Activated T-helper 17 cell treated with anti-CD3 and anti-CD28 coated beads, Interleukin-2, amount 50 U/mL, for 72 hours (primary cell): ENCODE measurements at regions not wholly inside any gene's neighbourhood (a gene's known extent, or its start where the extent isn't known, plus 50 kb on each side); places are given as distances from the start of the nearest gene placed in this dataset.

Experiments used
- ATAC-seq: fragments of 150-1000 bp; cut with Tn5 transposase; replicated peaks from 2 replicates; pipeline ENCODE4 v1.10.0; 2021; ENCODE audit warnings: mild to moderate bottlenecking, moderate library complexity
- H3K27ac Mint-ChIP-seq: one replicate; pipeline ENCODE4 v1.8.0; 2022; ENCODE audit warnings: mixed read lengths
- H3K27me3 Mint-ChIP-seq: one replicate; pipeline ENCODE4 v1.8.0; 2022; ENCODE audit warnings: mixed read lengths
- H3K36me3 Mint-ChIP-seq: one replicate; pipeline ENCODE4 v1.8.0; 2022; ENCODE audit warnings: low read depth, mild to moderate bottlenecking, mixed read lengths
- H3K4me1 Mint-ChIP-seq: one replicate; pipeline ENCODE4 v1.8.0; 2022; ENCODE audit warnings: mixed read lengths
- H3K4me3 Mint-ChIP-seq: one replicate; pipeline ENCODE4 v1.8.0; 2022; ENCODE audit warnings: mild to moderate bottlenecking, mixed read lengths
- H3K9me3 Mint-ChIP-seq: one replicate; pipeline ENCODE4 v1.8.0; 2022; ENCODE audit warnings: mixed read lengths

DNA sequence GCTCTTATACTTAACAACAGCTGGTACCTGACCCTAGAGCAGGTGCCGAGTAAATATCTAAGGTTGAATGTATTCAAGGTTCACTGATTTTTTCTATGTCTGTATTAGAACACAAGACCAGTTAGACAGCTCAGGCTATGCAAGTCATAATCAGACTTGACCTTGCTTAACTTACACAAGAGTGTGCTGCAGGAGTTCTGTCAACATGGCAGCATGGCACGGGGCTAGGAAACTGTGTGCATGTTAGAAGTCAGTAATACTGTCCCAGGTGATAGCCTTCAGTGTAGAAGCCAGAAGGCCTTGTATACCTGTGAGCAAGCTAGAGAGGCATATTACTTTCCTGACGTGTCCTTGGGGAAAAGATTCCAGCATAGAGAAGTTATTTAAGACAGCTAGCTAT, 253.1 kb downstream of the FAT3 start:
- Mint-ChIP-seq H3K9me3 (peaks cover 7% of the 10 kb centered on the region), H3K4me1 (peaks cover 3% of the 10 kb centered on the region), H3K27ac (no peak overlapping the region), H3K4me3 (no peak overlapping the region), H3K27me3 (peaks cover 8% of the 10 kb centered on the region), H3K36me3 (no peaks in the 10 kb centered on the region)
- no peak for ATAC-seq

GRCh38 chr11:92480499-92480898, 255.9 kb downstream of the FAT3 start:
- peaks cover 9% of the 10 kb centered on the region for H3K9me3 Mint-ChIP-seq
- peaks cover 4% of the 10 kb centered on the region for H3K4me1 Mint-ChIP-seq
- H3K36me3 Mint-ChIP-seq, result no peaks in the 10 kb centered on the region
- peaks cover 9% of the 10 kb centered on the region for H3K27me3 Mint-ChIP-seq
- no peak overlapping the region for H3K4me3 Mint-ChIP-seq
- ATAC-seq, result no peak
- no peak overlapping the region for H3K27ac Mint-ChIP-seq

DNA sequence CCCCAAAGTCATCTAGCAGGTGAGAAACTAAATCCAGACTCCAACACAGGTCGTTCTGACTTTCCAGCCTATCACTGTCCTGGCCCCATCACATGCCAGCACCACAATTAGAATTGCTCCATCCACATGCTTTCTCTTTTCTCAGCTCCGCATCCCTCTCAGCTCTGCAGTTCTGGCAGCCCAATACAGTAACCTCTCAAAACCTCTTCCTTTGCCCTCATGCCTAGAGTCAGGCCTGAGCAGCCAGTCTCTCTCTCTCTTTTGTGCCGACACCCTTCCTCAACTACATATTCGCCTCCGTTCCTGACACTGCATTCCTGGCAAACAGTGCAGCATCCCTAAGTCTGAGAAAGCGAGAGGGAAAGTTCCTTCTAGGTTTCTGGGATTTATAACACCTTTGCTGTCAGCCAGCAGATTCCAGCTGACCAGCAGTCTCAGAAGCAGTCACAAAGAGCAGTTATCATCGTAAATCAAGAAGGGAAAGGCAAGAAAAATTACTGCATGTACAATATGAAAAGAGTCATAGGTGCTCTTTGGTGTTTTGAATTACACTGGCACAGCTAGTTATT, 258.0 kb downstream of the FAT3 start:
- Mint-ChIP-seq H3K4me1 (peaks cover 4% of the 10 kb centered on the region), H3K27me3 (peaks cover 9% of the 10 kb centered on the region), H3K4me3 (no peak overlapping the region), H3K36me3 (no peaks in the 10 kb centered on the region), H3K27ac (no peak overlapping the region), H3K9me3 (peaks cover 9% of the 10 kb centered on the region)
- no peak for ATAC-seq

GRCh38 chr11:92484570-92484969, 260.0 kb downstream of the FAT3 start:
- Mint-ChIP-seq H3K9me3 (peaks cover 6% of the 10 kb centered on the region), H3K4me1 (peaks cover 4% of the 10 kb centered on the region), H3K27ac (no peak overlapping the region), H3K36me3 (no peaks in the 10 kb centered on the region), H3K27me3 (peaks cover 7% of the 10 kb centered on the region), H3K4me3 (no peak overlapping the region)
- no peak for ATAC-seq

GRCh38 chr11:92489826-92490399, 265.3 kb downstream of the FAT3 start:
- Mint-ChIP-seq H3K9me3 (peaks cover 6% of the 10 kb centered on the region), H3K27me3 (no peaks in the 10 kb centered on the region)

DNA sequence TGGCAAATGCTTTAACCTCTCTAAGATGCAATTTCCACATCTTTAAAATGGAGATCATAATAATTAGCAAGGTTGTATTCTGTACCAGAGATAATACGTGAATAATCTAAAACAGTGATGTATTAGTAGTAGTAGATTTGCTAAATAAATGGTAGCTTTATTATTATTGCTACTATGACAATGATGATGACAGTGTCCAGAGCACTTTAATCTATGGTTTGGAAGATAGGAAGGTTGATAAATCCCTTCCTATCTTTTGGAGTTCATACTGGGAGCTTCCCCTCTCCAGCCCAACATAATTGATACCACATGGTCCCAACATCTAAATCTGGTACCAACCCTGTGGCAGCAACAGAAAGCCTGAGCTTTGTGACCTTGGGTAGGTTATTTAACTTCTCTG, 267.8 kb downstream of the FAT3 start:
- Mint-ChIP-seq H3K4me1 (no peaks in the 10 kb centered on the region), H3K36me3 (no peaks in the 10 kb centered on the region), H3K9me3 (peaks cover 6% of the 10 kb centered on the region), H3K27ac (no peak overlapping the region), H3K27me3 (no peaks in the 10 kb centered on the region), H3K4me3 (no peak overlapping the region)
- no peak for ATAC-seq

More at GRCh38 chr11:92489826-92490399, 265.3 kb downstream of the FAT3 start:
- H3K4me3 Mint-ChIP-seq, result no peak overlapping the region
- ATAC-seq, result no peak
- no peaks in the 10 kb centered on the region for H3K4me1 Mint-ChIP-seq
- no peak overlapping the region for H3K27ac Mint-ChIP-seq
- H3K36me3 Mint-ChIP-seq, result no peaks in the 10 kb centered on the region

DNA sequence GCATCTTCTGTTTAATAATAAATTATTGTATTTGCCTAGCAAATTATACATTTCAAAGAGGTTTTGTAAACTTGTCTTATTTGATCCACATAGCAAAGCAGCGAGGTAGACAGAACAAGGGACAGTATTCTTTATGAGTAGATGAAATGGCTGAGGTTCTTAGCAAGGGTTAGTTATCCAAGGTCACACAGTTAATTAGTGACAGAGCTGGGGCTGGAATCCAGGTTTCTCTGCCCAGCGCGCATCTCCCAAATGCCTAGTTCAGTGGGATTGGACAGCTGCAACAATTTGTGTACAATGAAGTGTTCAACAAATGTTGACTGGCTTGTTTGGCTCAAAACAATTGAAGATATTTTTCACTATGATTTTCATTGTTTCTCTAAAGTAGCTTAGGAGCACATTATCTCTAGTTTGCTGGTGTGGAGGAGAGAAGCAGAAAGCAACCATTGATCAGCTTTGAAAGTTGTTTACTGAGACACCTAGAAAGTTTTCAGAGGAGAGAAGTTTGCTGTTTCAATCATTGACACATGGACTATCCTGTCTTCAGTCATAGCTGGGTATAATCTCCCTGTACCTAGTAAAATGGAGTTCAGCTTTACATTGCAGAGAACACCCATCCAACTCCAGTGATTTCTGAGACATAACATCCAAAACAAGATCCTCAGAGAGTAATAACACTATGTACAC, 270.6 kb downstream of the FAT3 start:
- H3K4me1 Mint-ChIP-seq, result no peaks in the 10 kb centered on the region
- H3K36me3 Mint-ChIP-seq, result no peaks in the 10 kb centered on the region
- H3K27me3 Mint-ChIP-seq, result no peaks in the 10 kb centered on the region
- no peak for ATAC-seq
- H3K27ac Mint-ChIP-seq, result no peak overlapping the region
- H3K9me3 Mint-ChIP-seq, result peaks cover 6% of the 10 kb centered on the region
- no peak overlapping the region for H3K4me3 Mint-ChIP-seq

GRCh38 chr11:92500453-92500852, 275.8 kb downstream of the FAT3 start:
- H3K9me3 Mint-ChIP-seq, result peaks cover 5% of the 10 kb centered on the region
- no peak for ATAC-seq

GRCh38 chr11:92501066-92501739, 276.6 kb downstream of the FAT3 start:
- H3K4me3 Mint-ChIP-seq, result no peak overlapping the region
- peaks cover 5% of the 10 kb centered on the region for H3K9me3 Mint-ChIP-seq
- H3K36me3 Mint-ChIP-seq, result no peaks in the 10 kb centered on the region
- no peak overlapping the region for H3K27ac Mint-ChIP-seq
- H3K4me1 Mint-ChIP-seq, result no peaks in the 10 kb centered on the region
- H3K27me3 Mint-ChIP-seq, result peaks cover 5% of the 10 kb centered on the region
- no peak for ATAC-seq

More at GRCh38 chr11:92500453-92500852, 275.8 kb downstream of the FAT3 start:
- H3K4me3 Mint-ChIP-seq, result no peak overlapping the region
- H3K27me3 Mint-ChIP-seq, result peaks cover 5% of the 10 kb centered on the region
- no peak overlapping the region for H3K27ac Mint-ChIP-seq
- no peaks in the 10 kb centered on the region for H3K4me1 Mint-ChIP-seq
- H3K36me3 Mint-ChIP-seq, result no peaks in the 10 kb centered on the region

GRCh38 chr11:92504004-92504403, 279.4 kb downstream of the FAT3 start:
- Mint-ChIP-seq H3K27ac (no peak overlapping the region), H3K36me3 (no peaks in the 10 kb centered on the region), H3K4me3 (no peak overlapping the region), H3K9me3 (peaks cover 5% of the 10 kb centered on the region), H3K27me3 (peaks cover 5% of the 10 kb centered on the region), H3K4me1 (no peaks in the 10 kb centered on the region)
- ATAC-seq, result no peak

- H3K9me3 Mint-ChIP-seq, result peaks cover 5% of the 10 kb centered on the region
- peaks cover 5% of the 10 kb centered on the region for H3K27me3 Mint-ChIP-seq
- H3K4me3 Mint-ChIP-seq, result no peak overlapping the region
- no peaks in the 10 kb centered on the region for H3K4me1 Mint-ChIP-seq
- H3K36me3 Mint-ChIP-seq, result no peaks in the 10 kb centered on the region
- no peak overlapping the region for H3K27ac Mint-ChIP-seq
- no peak for ATAC-seq
Measured at GRCh38 chr11:92504534-92504933, 279.9 kb downstream of the FAT3 start.

DNA sequence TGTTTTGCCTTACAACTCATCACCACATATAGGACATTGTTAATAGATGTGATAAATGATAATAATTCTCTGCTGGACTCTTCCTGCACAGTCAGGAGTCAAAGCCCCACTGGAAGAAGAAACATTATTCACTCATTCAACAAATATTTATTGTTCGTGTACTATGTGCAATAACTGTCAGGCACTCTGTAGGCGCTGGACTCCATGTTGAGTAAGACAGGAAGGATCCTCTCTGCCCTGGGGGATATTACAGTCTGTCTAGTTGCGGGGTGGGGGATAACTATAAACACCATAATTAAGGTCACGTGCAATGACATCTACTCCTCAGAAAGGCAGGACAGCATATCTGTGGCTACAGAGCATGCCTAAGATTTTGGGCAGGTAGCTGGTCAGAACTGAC, 281.1 kb downstream of the FAT3 start:
- Mint-ChIP-seq H3K9me3 (peaks cover 5% of the 10 kb centered on the region), H3K27me3 (peaks cover 5% of the 10 kb centered on the region), H3K4me3 (no peak overlapping the region), H3K36me3 (no peaks in the 10 kb centered on the region), H3K27ac (no peak overlapping the region), H3K4me1 (no peaks in the 10 kb centered on the region)
- ATAC-seq, result no peak

GRCh38 chr11:92506809-92507336, 282.3 kb downstream of the FAT3 start:
- no peak for ATAC-seq
- no peaks in the 10 kb centered on the region for H3K4me1 Mint-ChIP-seq
- no peak overlapping the region for H3K27ac Mint-ChIP-seq
- H3K4me3 Mint-ChIP-seq, result no peak overlapping the region
- H3K27me3 Mint-ChIP-seq, result peaks cover 5% of the 10 kb centered on the region
- H3K9me3 Mint-ChIP-seq, result peaks cover 5% of the 10 kb centered on the region
- no peaks in the 10 kb centered on the region for H3K36me3 Mint-ChIP-seq

DNA sequence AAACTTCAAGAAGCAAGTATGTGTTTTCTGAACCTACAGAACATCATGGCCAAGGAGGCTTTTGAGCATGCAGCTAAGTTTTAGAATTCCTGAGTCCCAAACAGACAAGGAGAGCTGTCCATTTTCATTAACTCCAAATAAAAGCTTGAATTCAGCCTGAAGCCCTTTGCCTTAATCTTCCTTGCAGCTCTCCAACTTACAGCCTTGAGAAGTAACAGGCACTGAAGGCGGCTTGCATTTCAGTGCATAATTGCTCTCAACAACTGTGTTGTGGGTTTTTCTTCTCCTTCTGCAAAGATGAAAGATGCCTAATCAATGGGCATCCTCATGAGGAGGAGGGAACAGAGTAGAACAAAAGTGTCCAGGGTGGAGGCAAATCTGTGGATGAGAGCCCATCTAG, 286.0 kb downstream of the FAT3 start:
- no peak for ATAC-seq
- Mint-ChIP-seq H3K36me3 (no peaks in the 10 kb centered on the region), H3K9me3 (no peaks in the 10 kb centered on the region), H3K27ac (no peak overlapping the region), H3K4me3 (no peak overlapping the region), H3K4me1 (no peaks in the 10 kb centered on the region), H3K27me3 (no peaks in the 10 kb centered on the region)
